H1 (cell line): ENCODE measurements at regions not wholly inside any gene's neighbourhood (a gene's known extent, or its start where the extent isn't known, plus 50 kb on each side); places are given as distances from the start of the nearest gene placed in this dataset.

ENCODE experiments used
- CTCF ChIA-PET: fragments of 300-600 bp; sonication (Branson Sonifier 250); formaldehyde crosslinking; loops from one replicate; lab custom pipeline; 2021; ENCODE audit not compliant: partially characterized antibody; lab: Charles Lee
- POLR2A ChIA-PET: fragments of 300-600 bp; sonication (Branson Sonifier 250); formaldehyde crosslinking; loops from one replicate; lab custom pipeline; 2021; ENCODE audit warnings: inconsistent platforms; ENCODE audit not compliant: partially characterized antibody; lab: Charles Lee
- DNase-seq, 2 experiments: peaks; one replicate each; pipeline versions ENCODE4 v3.0.0 to v3.0.0-alpha.2; 2010 to 2022; ENCODE audit warnings: low spot score in 2 of 2, low read depth in 1 of 2, mixed read lengths in 1 of 2
- FAIRE-seq: peaks from 2 replicates; lab custom pipeline; 2011; peaks lifted over from hg19 to GRCh38; lab: Jason Lieb, UNC
- H2AFZ ChIP-seq: 2 replicates; pipeline ENCODE4 v1.8.1; 2012; ENCODE audit warnings: low read length, inconsistent platforms
- H2AK5ac ChIP-seq: 2 replicates; pipeline ENCODE4 v1.6.1; 2013; ENCODE audit warnings: low read depth, low read length
- H2BK120ac ChIP-seq: replicated peaks from 2 replicates; pipeline ENCODE3; 2013; ENCODE audit warnings: low read depth, low read length, inconsistent platforms
- H2BK12ac ChIP-seq: 2 replicates; pipeline ENCODE4 v1.6.1; 2013; ENCODE audit warnings: low read depth, low read length
- H2BK15ac ChIP-seq: 2 replicates; pipeline ENCODE4 v1.6.1; 2013; ENCODE audit warnings: low read length
- H2BK20ac ChIP-seq: 2 replicates; pipeline ENCODE4 v1.6.1; 2013; ENCODE audit warnings: low read length
- H2BK5ac ChIP-seq: 2 replicates; pipeline ENCODE4 v1.6.1; 2013; ENCODE audit warnings: low read depth, low read length
- H3K14ac ChIP-seq: 2 replicates; pipeline ENCODE4 v1.6.1; 2013; ENCODE audit warnings: inconsistent platforms; ENCODE audit not compliant: insufficient read length
- H3K18ac ChIP-seq: 2 replicates; pipeline ENCODE4 v1.6.1; 2013; ENCODE audit warnings: low read length; ENCODE audit errors: extremely low read depth
- H3K23ac ChIP-seq: 2 replicates; pipeline ENCODE4 v1.6.1; 2013; ENCODE audit warnings: inconsistent platforms; ENCODE audit not compliant: insufficient read length
- H3K23me2 ChIP-seq: 2 replicates; pipeline ENCODE4 v1.6.1; 2013; ENCODE audit warnings: low read depth, low read length
- H3K27ac ChIP-seq: 2 replicates; pipeline ENCODE4 v1.6.1; 2011; ENCODE audit warnings: low read depth, low read length, inconsistent platforms
- H3K27me3 ChIP-seq, 4 experiments: replicated peaks in 1 of 4; 1 replicate in 1 of 4; 2 replicates in 3 of 4; pipeline versions ENCODE4 v1.6.1 to v1.8.1; 2011 to 2013; ENCODE audit warnings: low read length in 3 of 4, mild to moderate bottlenecking in 3 of 4, inconsistent platforms in 2 of 4, mixed read lengths in 2 of 4, moderate library complexity in 1 of 4; ENCODE audit not compliant: control insufficient read depth in 3 of 4, insufficient read depth in 3 of 4; ENCODE audit errors: extremely low read depth in 1 of 4
- H3K36me3 ChIP-seq, 4 experiments: 2 replicates each; pipeline versions ENCODE4 v1.6.1 to v1.8.1; 2011 to 2013; ENCODE audit warnings: mild to moderate bottlenecking in 4 of 4, low read length in 3 of 4, moderate library complexity in 2 of 4, control low read depth in 1 of 4, inconsistent platforms in 1 of 4; ENCODE audit not compliant: insufficient read depth in 4 of 4, control insufficient read depth in 2 of 4
- H3K4ac ChIP-seq: replicated peaks from 2 replicates; pipeline ENCODE3; 2013; ENCODE audit warnings: low read length, low read depth, mixed read lengths, inconsistent platforms; ENCODE audit not compliant: insufficient read length
- H3K4me1 ChIP-seq, 4 experiments: replicated peaks in 1 of 4; 1 replicate in 1 of 4; 2 replicates in 3 of 4; pipeline versions ENCODE4 v1.6.1 to v1.8.1; 2011 to 2013; ENCODE audit warnings: low read length in 3 of 4, inconsistent platforms in 2 of 4, mixed read lengths in 1 of 4; ENCODE audit not compliant: insufficient read depth in 4 of 4, control insufficient read depth in 3 of 4
- H3K4me2 ChIP-seq, 2 experiments: 2 replicates each; pipeline versions ENCODE4 v1.6.1 to v1.8.1; 2011 to 2013; ENCODE audit warnings: low read depth in 2 of 2, low read length in 2 of 2, control low read depth in 1 of 2, inconsistent platforms in 1 of 2, mild to moderate bottlenecking in 1 of 2; ENCODE audit not compliant: insufficient read depth in 1 of 2
- H3K4me3 ChIP-seq, 4 experiments: fragments of 200-600, 300-600 bp in 1 of 4; sonication (generic), shearing (Covaris generic), sonication (Bioruptor Twin) in 1 of 4; 2 replicates each; pipeline versions ENCODE4 v1.5.1 to v1.8.1; 2011 to 2016; ENCODE audit warnings: low read length in 4 of 4, low read depth in 3 of 4, control low read depth in 2 of 4, inconsistent platforms in 2 of 4, mild to moderate bottlenecking in 2 of 4, mixed read lengths in 1 of 4, moderate library complexity in 1 of 4; ENCODE audit not compliant: insufficient read depth in 2 of 4; ENCODE audit errors: extremely low read depth in 1 of 4
- H3K56ac ChIP-seq: replicated peaks from 2 replicates; pipeline ENCODE3; 2013; ENCODE audit warnings: low read depth, mild to moderate bottlenecking, mixed read lengths, low read length, inconsistent platforms; ENCODE audit not compliant: insufficient read length
- H3K79me1 ChIP-seq: 2 replicates; pipeline ENCODE4 v1.6.1; 2013; ENCODE audit warnings: low read depth, low read length, control low read depth
- H3K79me2 ChIP-seq, 2 experiments: 2 replicates each; pipeline versions ENCODE4 v1.6.1 to v1.8.1; 2012 to 2013; ENCODE audit warnings: low read length in 2 of 2, mild to moderate bottlenecking in 2 of 2, inconsistent platforms in 1 of 2; ENCODE audit not compliant: insufficient read depth in 2 of 2, control insufficient read depth in 1 of 2
- H3K9ac ChIP-seq, 4 experiments: replicated peaks in 1 of 4; 1 replicate in 1 of 4; 2 replicates in 3 of 4; pipeline versions ENCODE4 v1.6.1 to v1.8.1; 2011 to 2013; ENCODE audit warnings: low read depth in 3 of 4, low read length in 3 of 4, control low read depth in 2 of 4, mild to moderate bottlenecking in 2 of 4, moderate library complexity in 2 of 4, inconsistent platforms in 1 of 4; ENCODE audit errors: extremely low read depth in 1 of 4
- H3K9me3 ChIP-seq, 2 experiments: 2 replicates each; pipeline versions ENCODE4 v1.6.1 to v1.8.1; 2012 to 2013; ENCODE audit warnings: mild to moderate bottlenecking in 2 of 2, moderate library complexity in 2 of 2, control low read depth in 1 of 2, inconsistent platforms in 1 of 2, low read depth in 1 of 2, low read length in 1 of 2, mixed read lengths in 1 of 2; ENCODE audit not compliant: insufficient read depth in 2 of 2
- H4K20me1 ChIP-seq, 2 experiments: replicated peaks in 1 of 2; 2 replicates each; pipeline versions ENCODE3 to v1.8.1; 2011 to 2013; ENCODE audit warnings: inconsistent platforms in 2 of 2, low read length in 2 of 2, mild to moderate bottlenecking in 1 of 2; ENCODE audit not compliant: insufficient read depth in 2 of 2, control insufficient read depth in 1 of 2
- H4K5ac ChIP-seq: 2 replicates; pipeline ENCODE4 v1.6.1; 2013; ENCODE audit warnings: low read length, low read depth, mixed read lengths, inconsistent platforms; ENCODE audit not compliant: insufficient read length
- H4K8ac ChIP-seq: 2 replicates; pipeline ENCODE4 v1.8.0; 2013; ENCODE audit warnings: mild to moderate bottlenecking, moderate library complexity, low read length, inconsistent platforms; ENCODE audit not compliant: insufficient read depth; ENCODE audit errors: extremely low read depth
- H4K91ac ChIP-seq: replicated peaks from 2 replicates; pipeline ENCODE3; 2013; ENCODE audit warnings: low read length, mixed read lengths, inconsistent platforms; ENCODE audit not compliant: insufficient read length
- ASH2L ChIP-seq: fragments of 200-600, 300-600 bp; sonication (generic); IDR thresholded peaks from one replicate; pipeline ENCODE4 v1.7.1; 2017; ENCODE audit warnings: low read length
- BACH1 ChIP-seq: IDR thresholded peaks from 2 replicates; pipeline ENCODE4 v1.6.1; 2012; ENCODE audit warnings: low read length, improper control_type of control experiment
- CHD1 ChIP-seq: IDR thresholded peaks from 2 replicates; pipeline ENCODE4 v1.6.1; 2012; ENCODE audit warnings: low read depth, low read length, improper control_type of control experiment
- CTBP2 ChIP-seq: IDR thresholded peaks from 2 replicates; pipeline ENCODE4 v1.7.0; 2011; ENCODE audit warnings: borderline replicate concordance, mild to moderate bottlenecking, moderate library complexity, mixed read lengths, low read length; ENCODE audit not compliant: insufficient read depth, insufficient read length
- CTCF ChIP-seq, 3 experiments: IDR thresholded peaks; 1 replicate in 2 of 3; 2 replicates in 1 of 3; pipeline versions ENCODE4 v1.5.1 to v1.6.1; 2011; ENCODE audit warnings: low read length in 3 of 3, mild to moderate bottlenecking in 3 of 3, inconsistent platforms in 2 of 3, low read depth in 1 of 3, moderate library complexity in 1 of 3; ENCODE audit not compliant: insufficient read depth in 1 of 3; ENCODE audit errors: control extremely low read depth in 1 of 3
- EP300 ChIP-seq, 2 experiments: IDR thresholded peaks; 1 replicate in 1 of 2; 2 replicates in 1 of 2; pipeline ENCODE4 v1.6.1; 2011 to 2012; ENCODE audit warnings: low read depth in 2 of 2, low read length in 2 of 2, mild to moderate bottlenecking in 2 of 2, borderline replicate concordance in 1 of 2, inconsistent platforms in 1 of 2, moderate library complexity in 1 of 2
- PHF8 ChIP-seq: fragments of 200-600 bp; sonication (generic); conservative IDR thresholded peaks from 2 replicates; pipeline ENCODE4 v1.7.1; 2012; ENCODE audit warnings: low read depth, mild to moderate bottlenecking, inconsistent platforms, low read length, moderate library complexity
- RBBP5 ChIP-seq: IDR thresholded peaks from 2 replicates; pipeline ENCODE4 v1.7.1; 2012; ENCODE audit warnings: low read depth, mild to moderate bottlenecking, inconsistent platforms, low read length, moderate library complexity, borderline replicate concordance
- RFX5 ChIP-seq: IDR thresholded peaks from 2 replicates; pipeline ENCODE4 v1.6.1; 2011; ENCODE audit warnings: low read depth, low read length, improper control_type of control experiment, borderline replicate concordance
- SIRT6 ChIP-seq: IDR thresholded peaks from one replicate; pipeline ENCODE4 v1.7.1; 2012; ENCODE audit warnings: low read length, inconsistent platforms
- WGBS, 2 experiments: shearing (Covaris generic) in 1 of 2; methylation state at CpG; one replicate each; pipeline versions ENCODE4 v1.1.6 to v1.1.7; 2013 to 2015; ENCODE audit warnings: low lambda C conversion rate in 2 of 2, mixed read lengths in 2 of 2, inconsistent platforms in 1 of 2, low coverage in 1 of 2, missing lambda C conversion rate in 1 of 2; ENCODE audit not compliant: insufficient replicate concordance in 2 of 2, insufficient coverage in 1 of 2, insufficient read length in 1 of 2; ENCODE audit errors: extremely low coverage in 1 of 2, missing lambda C conversion rate in 1 of 2; 5-methylcytosine and 5-hydroxymethylcytosine counted together

- Histone ChIP-seq H3K79me2 (no peaks in the 10 kb centered on the region), H4K8ac (no peak overlapping the region), H2BK12ac (no peak overlapping the region), H3K36me3 (no peaks in the 10 kb centered on the region), H3K4me2 (no peak overlapping the region), H2BK15ac (no peak overlapping the region), H3K9me3 (no peaks in the 10 kb centered on the region), H3K56ac (no peak overlapping the region), H3K23me2 (peaks cover 2% of the 10 kb centered on the region; the same call in 1 of the 2 replicates), H3K27ac (no peak overlapping the region), H3K18ac (no peak overlapping the region), H2BK120ac (no peak overlapping the region), H4K91ac (no peak overlapping the region), H3K23ac (no peak overlapping the region), H4K20me1 (no peaks in the 10 kb centered on the region), H3K4me3 (no peak overlapping the region), H3K9ac (no peak overlapping the region), H2AK5ac (no peak overlapping the region), H3K27me3 (no peaks in the 10 kb centered on the region), H2BK5ac (no peak overlapping the region), H3K14ac (no peak overlapping the region), H3K79me1 (no peaks in the 10 kb centered on the region), H3K4ac (no peak overlapping the region), H2AFZ (no peak overlapping the region), H4K5ac (no peak overlapping the region), H2BK20ac (no peak overlapping the region), H3K4me1 (no peaks in the 10 kb centered on the region)
- WGBS, 2 experiments: 94% methylated on average over 6 of the region's 6 CpGs; no CpG with 5 or more reads in 1 of the 2 experiments
- ChIA-PET CTCF (interaction anchor here (1.1 kb wide), 1 partner anchor 14 kb away, joined by 3 read pairs; no protein-coding TSS in a partner anchor), POLR2A (interaction anchor here (1.1 kb wide), 1 partner anchor 9 kb away, joined by 5 read pairs; no protein-coding TSS in a partner anchor)
- FAIRE-seq (no peak), DNase-seq (no peak)
- TF ChIP-seq CHD1 (no peak), ASH2L (no peak), CTBP2 (no peak), PHF8 (no peak), RBBP5 (no peak), BACH1 (no peak), EP300 (IDR thresholded peaks at IDR 0.05; ENCODE audit: borderline replicate concordance in 1 of 2, low read depth in 2 of 2, low read length in 2 of 2) (no peak), RFX5 (no peak), CTCF (IDR thresholded peaks at IDR 0.05; ENCODE audit: control extremely low read depth in 1 of 3, insufficient read depth in 1 of 3, low read depth in 1 of 3, low read length in 3 of 3) (no peak), SIRT6 (no peak)
Observed at GRCh38 chr6:4271761-4272470, 136.5 kb upstream of the ECI2 start.
